Keratinocyte (primary cell): ENCODE measurements at regions not wholly inside any gene's neighbourhood (a gene's known extent, or its start where the extent isn't known, plus 50 kb on each side); places are given as distances from the start of the nearest gene placed in this dataset.

ENCODE experiments used
- DNase-seq: peaks from one replicate; pipeline ENCODE4 v3.0.0-alpha.2; 2011; ENCODE audit warnings: low read depth, missing footprints, low spot score
- FAIRE-seq: peaks from 2 replicates; lab custom pipeline; 2011; peaks lifted over from hg19 to GRCh38; lab: Jason Lieb, UNC
- H2AFZ ChIP-seq: 2 replicates; pipeline ENCODE4 v1.6.0; 2012; ENCODE audit warnings: low read length, control low read depth, inconsistent platforms; ENCODE audit not compliant: control insufficient read depth
- H3K27ac ChIP-seq: 2 replicates; pipeline ENCODE4 v1.5.1; 2011; ENCODE audit warnings: low read length; ENCODE audit not compliant: control insufficient read depth, insufficient read depth
- H3K27me3 ChIP-seq: 3 replicates; pipeline ENCODE4 v1.6.0; 2011; ENCODE audit warnings: low read length; ENCODE audit not compliant: control insufficient read depth, insufficient read depth; ENCODE audit errors: extremely low read depth
- H3K36me3 ChIP-seq, 2 experiments: 2 replicates in 1 of 2; 3 replicates in 1 of 2; pipeline ENCODE4 v1.5.1; 2011; ENCODE audit warnings: low read length in 2 of 2, mild to moderate bottlenecking in 1 of 2; ENCODE audit not compliant: control insufficient read depth in 2 of 2, insufficient read depth in 2 of 2; ENCODE audit errors: extremely low read depth in 1 of 2
- H3K4me1 ChIP-seq: 3 replicates; pipeline ENCODE4 v1.5.1; 2011; ENCODE audit warnings: low read length; ENCODE audit not compliant: control insufficient read depth, insufficient read depth; ENCODE audit errors: extremely low read depth
- H3K4me2 ChIP-seq: 3 replicates; pipeline ENCODE4 v1.6.0; 2011; ENCODE audit warnings: low read depth, low read length; ENCODE audit not compliant: control insufficient read depth, insufficient read depth; ENCODE audit errors: extremely low read depth
- H3K4me3 ChIP-seq, 3 experiments: fragments of 200-600 bp in 1 of 3; sonication (generic) in 1 of 3; 2 replicates in 2 of 3; 3 replicates in 1 of 3; pipeline ENCODE4 v1.5.1; 2011 to 2016; ENCODE audit warnings: low read length in 3 of 3, mild to moderate bottlenecking in 3 of 3, control low read depth in 2 of 3, inconsistent platforms in 1 of 3, low read depth in 1 of 3, mixed read lengths in 1 of 3, mixed run types in 1 of 3, moderate library complexity in 1 of 3; ENCODE audit not compliant: control insufficient read depth in 2 of 3, insufficient read depth in 2 of 3; ENCODE audit errors: extremely low read depth in 1 of 3
- H3K79me2 ChIP-seq: 2 replicates; pipeline ENCODE4 v1.6.0; 2012; ENCODE audit warnings: low read length; ENCODE audit not compliant: control insufficient read depth, insufficient read depth
- H3K9ac ChIP-seq: 3 replicates; pipeline ENCODE4 v1.6.0; 2011; ENCODE audit warnings: low read length; ENCODE audit not compliant: control insufficient read depth, insufficient read depth; ENCODE audit errors: extremely low read depth
- H3K9me1 ChIP-seq: 3 replicates; pipeline ENCODE4 v1.6.0; 2011; ENCODE audit warnings: low read length; ENCODE audit not compliant: control insufficient read depth, insufficient read depth; ENCODE audit errors: extremely low read depth
- H3K9me3 ChIP-seq: 2 replicates; pipeline ENCODE4 v1.5.1; 2012; ENCODE audit warnings: low read depth, low read length; ENCODE audit not compliant: control insufficient read depth
- H4K20me1 ChIP-seq: 3 replicates; pipeline ENCODE4 v1.6.0; 2011; ENCODE audit warnings: low read length; ENCODE audit not compliant: control insufficient read depth, insufficient read depth; ENCODE audit errors: extremely low read depth
- EZH2 ChIP-seq: IDR thresholded peaks from one replicate; pipeline ENCODE4 v1.6.1; 2012; ENCODE audit warnings: inconsistent platforms, mild to moderate bottlenecking, low read length, moderate library complexity
- dilution Hi-C: fragments of 300-500 bp; cut with MboI; formaldehyde crosslinking; loops from one replicate; pipeline ENCODE4 v1.7.0; 2020; ENCODE audit warnings: low sequenced_read_pairs; ENCODE audit not compliant: extremely low pct_ligation_motif_present
- TF ChIP-seq, protein P1 (sequence below), 3 experiments: IDR thresholded peaks in 1 of 3; conservative IDR thresholded peaks in 1 of 3; optimal IDR thresholded peaks in 1 of 3; 2 replicates in 2 of 3; 3 replicates in 1 of 3; pipeline versions ENCODE3 to v1.5.1; 2011; ENCODE audit warnings: low read length in 3 of 3, mild to moderate bottlenecking in 3 of 3, moderate library complexity in 2 of 3, control low read depth in 1 of 3, inconsistent platforms in 1 of 3; ENCODE audit not compliant: insufficient read depth in 2 of 3; ENCODE audit errors: extremely low read depth in 1 of 3

DNA sequence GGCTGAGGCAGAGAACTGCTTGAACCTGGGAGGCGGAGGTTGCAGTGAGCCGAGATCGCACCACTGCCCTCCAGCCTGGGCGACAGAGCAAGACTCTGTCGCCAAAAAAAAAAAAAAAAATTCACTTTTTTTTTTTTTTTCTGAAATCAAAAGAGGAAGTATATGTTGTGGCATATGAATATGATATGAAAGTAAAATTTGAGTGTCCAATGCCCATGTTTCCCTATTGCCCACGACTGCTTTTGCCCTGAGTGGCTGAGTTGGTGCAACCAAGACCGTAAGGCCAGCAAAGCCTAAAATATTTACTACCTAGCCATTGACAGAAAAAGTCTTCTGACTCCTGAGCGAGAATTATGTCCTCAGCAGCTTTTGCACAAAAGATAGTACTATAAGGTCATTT is 101.7 kb upstream of the PARP11 start:
- no peak for FAIRE-seq
- H3K9ac ChIP-seq, result no peak overlapping the region
- no peaks in the 10 kb centered on the region for H3K9me3 ChIP-seq
- no peak overlapping the region for H3K4me3 ChIP-seq
- no peak for DNase-seq
- H3K4me2 ChIP-seq, result no peak overlapping the region
- no peaks in the 10 kb centered on the region for H3K9me1 ChIP-seq
- dilution Hi-C loops, result no loop called here
- no peaks in the 10 kb centered on the region for H3K36me3 ChIP-seq
- H4K20me1 ChIP-seq, result no peaks in the 10 kb centered on the region
- peaks cover 6% of the 10 kb centered on the region for H3K4me1 ChIP-seq
- H2AFZ ChIP-seq, result no peak overlapping the region
- H3K79me2 ChIP-seq, result no peaks in the 10 kb centered on the region
- TF ChIP-seq, protein P1, sequence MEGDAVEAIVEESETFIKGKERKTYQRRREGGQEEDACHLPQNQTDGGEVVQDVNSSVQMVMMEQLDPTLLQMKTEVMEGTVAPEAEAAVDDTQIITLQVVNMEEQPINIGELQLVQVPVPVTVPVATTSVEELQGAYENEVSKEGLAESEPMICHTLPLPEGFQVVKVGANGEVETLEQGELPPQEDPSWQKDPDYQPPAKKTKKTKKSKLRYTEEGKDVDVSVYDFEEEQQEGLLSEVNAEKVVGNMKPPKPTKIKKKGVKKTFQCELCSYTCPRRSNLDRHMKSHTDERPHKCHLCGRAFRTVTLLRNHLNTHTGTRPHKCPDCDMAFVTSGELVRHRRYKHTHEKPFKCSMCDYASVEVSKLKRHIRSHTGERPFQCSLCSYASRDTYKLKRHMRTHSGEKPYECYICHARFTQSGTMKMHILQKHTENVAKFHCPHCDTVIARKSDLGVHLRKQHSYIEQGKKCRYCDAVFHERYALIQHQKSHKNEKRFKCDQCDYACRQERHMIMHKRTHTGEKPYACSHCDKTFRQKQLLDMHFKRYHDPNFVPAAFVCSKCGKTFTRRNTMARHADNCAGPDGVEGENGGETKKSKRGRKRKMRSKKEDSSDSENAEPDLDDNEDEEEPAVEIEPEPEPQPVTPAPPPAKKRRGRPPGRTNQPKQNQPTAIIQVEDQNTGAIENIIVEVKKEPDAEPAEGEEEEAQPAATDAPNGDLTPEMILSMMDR (optimal IDR thresholded peaks at IDR 0.05 in 1 of 3, IDR thresholded peaks at IDR 0.05 in 1 of 3, conservative IDR thresholded peaks at IDR 0.05 in 1 of 3; ENCODE audit: extremely low read depth in 1 of 3, insufficient read depth in 2 of 3, low read length in 3 of 3), result no peak
- TF ChIP-seq EZH2, result no peak
- H3K27ac ChIP-seq, result no peak overlapping the region
- peaks cover 7% of the 10 kb centered on the region for H3K27me3 ChIP-seq

DNA sequence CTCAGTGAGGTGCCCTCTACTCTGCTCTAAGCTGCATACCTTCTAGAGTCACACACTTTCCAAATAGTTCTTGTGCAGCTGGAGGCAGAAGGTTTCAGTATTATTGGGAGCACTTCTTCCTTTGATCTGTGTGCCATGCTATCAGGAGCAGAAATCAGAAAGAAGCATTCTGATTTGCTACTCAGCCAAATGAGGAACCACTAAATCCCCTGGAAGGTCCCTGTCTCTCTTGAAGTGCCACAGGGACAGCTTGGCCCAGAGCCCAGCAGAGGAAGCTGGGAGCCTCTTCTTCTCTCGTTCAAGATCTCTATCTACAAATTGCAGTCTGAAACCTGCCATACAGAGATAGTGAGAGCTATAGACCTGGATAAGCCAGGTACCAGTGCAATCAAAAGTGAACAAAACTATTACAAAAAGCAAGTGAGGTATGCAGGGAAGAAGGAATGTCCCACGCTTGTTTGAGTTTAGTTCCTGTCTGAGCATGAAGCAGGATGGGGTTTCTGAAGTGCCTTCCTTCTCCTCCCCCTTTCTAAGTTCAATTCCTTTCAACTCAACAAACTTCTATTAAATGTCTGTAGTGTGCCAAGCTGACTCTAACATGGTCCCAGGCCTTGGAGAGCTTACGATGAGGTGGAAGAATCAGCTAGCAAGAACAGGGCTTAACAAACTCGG is 100.9 kb upstream of the PARP11 start:
- H3K9me3 ChIP-seq, result no peaks in the 10 kb centered on the region
- FAIRE-seq (peak; percentile 86), DNase-seq (no peak)
- no peak overlapping the region for H3K27ac ChIP-seq
- peak overlapping the region; percentile 17 for H3K4me2 ChIP-seq
- peak overlapping the region; percentile 65 for H2AFZ ChIP-seq
- no peaks in the 10 kb centered on the region for H3K36me3 ChIP-seq
- TF ChIP-seq EZH2, result no peak
- TF ChIP-seq, protein P1 (optimal IDR thresholded peaks at IDR 0.05 in 1 of 3, IDR thresholded peaks at IDR 0.05 in 1 of 3, conservative IDR thresholded peaks at IDR 0.05 in 1 of 3; ENCODE audit: extremely low read depth in 1 of 3, insufficient read depth in 2 of 3, low read length in 3 of 3), result no peak
- H3K79me2 ChIP-seq, result no peaks in the 10 kb centered on the region
- no peak overlapping the region for H3K9ac ChIP-seq
- H3K27me3 ChIP-seq, result peaks cover 7% of the 10 kb centered on the region
- H3K4me3 ChIP-seq, result no peak overlapping the region
- no peaks in the 10 kb centered on the region for H4K20me1 ChIP-seq
- dilution Hi-C loops, result no loop called here
- no peaks in the 10 kb centered on the region for H3K9me1 ChIP-seq
- peaks cover 6% of the 10 kb centered on the region for H3K4me1 ChIP-seq
